HG02885 (cell line): ENCODE measurements at regions not wholly inside any gene's neighbourhood (a gene's known extent, or its start where the extent isn't known, plus 50 kb on each side); places are given as distances from the start of the nearest gene placed in this dataset.
"Not testable (repeated sequence)": the region's sequence is repeated elsewhere in the genome, so short reads cannot be mapped to it uniquely, and the experiment has no call there.

Experiments used
- ATAC-seq: cut with Tn5 transposase; IDR thresholded peaks from one replicate; pipeline ENCODE4 v1.9.1; 2021; ENCODE audit warnings: mild to moderate bottlenecking; ENCODE audit not compliant: unreplicated experiment, poor library complexity

GRCh38 chr10:131556061-131556896, 244.8 kb upstream of the TCERG1L start:
- no peak for ATAC-seq

DNA sequence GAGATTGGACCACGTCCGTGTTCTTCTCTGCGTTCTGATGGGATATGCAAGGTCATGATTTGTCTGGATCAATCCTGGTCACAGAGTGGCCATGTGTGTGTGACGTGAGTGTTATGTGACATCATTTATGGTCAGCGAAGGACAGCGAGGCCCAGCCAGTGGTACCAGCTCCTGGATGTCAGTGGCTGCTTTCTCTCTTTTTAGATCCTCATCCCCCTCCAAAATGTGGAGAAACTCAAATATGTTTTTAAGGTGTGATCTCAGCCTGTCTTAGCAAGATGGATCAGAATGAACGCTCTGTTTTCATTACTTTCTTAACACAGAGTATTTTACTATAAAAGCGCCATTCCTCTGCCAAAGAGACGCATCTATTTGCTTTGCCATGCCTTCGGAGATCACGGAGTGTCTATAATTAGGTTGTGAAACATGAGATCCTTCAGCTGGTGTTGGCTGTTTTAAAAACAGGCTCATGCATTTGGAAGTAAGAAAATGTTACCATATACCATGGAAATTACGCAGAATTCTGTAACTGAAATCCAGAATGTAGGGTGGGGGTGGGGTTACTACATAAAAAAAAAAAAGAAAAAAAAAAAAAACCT, 245.5 kb upstream of the TCERG1L start:
- ATAC-seq, result no peak

DNA sequence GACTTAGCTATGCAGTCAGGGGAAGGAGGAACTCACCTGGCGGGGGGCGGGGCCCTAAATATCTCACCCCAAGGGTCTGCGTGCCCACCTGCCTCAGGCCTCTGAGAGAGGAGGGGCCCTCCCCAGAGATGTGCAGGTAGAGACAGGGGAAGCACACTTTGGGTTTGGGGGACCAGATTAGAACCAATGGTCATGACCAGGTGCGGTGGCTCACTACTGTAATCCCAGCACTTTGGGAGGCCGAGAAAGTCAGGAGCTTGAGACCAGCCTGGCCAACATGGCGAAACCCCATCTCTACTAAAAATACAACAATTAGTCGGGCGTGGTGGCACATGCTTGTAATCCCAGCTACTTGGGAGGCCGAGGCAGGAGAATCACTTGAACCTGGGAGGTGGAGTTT, 246.4 kb upstream of the TCERG1L start:
- not testable (repeated sequence) for ATAC-seq

DNA sequence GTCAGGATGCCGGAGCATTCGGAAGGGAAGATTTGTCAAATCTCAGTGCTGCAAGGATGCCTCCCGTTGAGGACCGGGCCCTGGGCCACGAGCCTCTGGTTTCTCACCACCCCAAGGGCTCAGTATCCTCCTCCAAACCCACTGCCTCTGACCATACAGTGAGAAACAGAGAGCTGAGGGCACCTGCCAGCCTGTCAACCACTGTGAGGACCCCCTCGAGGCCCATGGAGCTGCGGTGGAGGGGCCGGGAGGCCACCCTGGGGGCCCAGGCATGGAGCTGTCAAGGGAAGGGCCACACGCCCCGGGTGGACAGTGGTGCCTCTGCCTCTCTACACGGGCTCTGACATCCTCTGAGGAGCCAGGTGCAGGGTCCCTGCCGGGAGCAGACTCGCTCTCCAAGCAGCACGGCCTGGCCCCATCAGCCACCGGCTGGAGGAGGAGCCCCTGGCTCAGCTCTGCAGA, 248.0 kb upstream of the TCERG1L start:
- ATAC-seq, result no peak

- ATAC-seq, result no peak
Observed at GRCh38 chr10:131560166-131560565, 248.6 kb upstream of the TCERG1L start.

DNA sequence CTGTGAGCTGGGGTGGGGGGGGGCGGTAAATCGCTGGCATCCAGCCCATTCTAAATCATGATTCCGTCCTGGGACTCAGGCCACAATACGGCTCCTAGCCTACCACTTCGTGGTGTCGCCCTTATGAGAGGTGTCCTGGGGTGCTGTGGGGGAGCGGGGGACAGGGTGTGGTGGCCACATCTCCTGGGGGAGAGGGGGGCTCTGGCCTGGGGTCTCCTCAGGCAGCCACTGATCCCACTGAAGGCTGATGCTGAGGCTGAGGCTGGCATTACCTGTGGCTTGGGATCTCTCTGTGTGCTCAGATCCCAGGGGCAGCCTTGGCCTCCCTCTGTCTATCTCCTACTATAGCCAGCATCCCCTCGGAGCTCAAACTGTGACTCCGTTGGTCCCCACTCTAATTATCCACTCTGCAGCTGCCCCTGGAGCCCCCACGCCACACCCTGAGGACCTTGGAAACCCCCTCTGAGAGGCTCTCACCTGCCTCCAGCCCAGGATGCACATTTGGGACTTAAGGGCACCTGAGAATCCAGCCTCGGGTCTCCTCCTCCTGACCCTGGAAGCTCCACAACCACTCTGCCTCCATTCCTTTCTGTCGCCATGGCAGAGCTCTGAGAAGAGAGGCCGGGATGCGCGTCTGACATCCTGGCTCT, 249.3 kb upstream of the TCERG1L start:
- ATAC-seq, result no peak

DNA sequence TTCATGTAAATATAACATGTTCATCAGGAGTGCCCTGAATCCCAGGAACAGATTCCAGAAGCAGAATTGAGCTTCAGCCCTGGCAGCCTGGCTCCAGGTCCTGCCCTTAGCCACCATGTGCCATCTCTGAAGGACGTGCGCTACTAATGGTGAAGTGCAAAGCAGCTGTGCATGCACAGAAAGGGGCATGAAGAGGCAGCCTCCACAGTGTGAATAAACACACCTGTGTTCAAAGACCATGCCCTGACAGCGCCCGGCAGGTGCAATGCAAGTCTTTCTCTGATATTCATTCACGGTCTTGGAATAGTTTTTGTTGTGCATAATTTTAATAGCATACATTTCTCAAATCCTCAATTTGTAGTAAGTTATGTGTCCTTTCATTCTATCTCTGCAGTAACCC, 250.4 kb upstream of the TCERG1L start:
- no peak for ATAC-seq

DNA sequence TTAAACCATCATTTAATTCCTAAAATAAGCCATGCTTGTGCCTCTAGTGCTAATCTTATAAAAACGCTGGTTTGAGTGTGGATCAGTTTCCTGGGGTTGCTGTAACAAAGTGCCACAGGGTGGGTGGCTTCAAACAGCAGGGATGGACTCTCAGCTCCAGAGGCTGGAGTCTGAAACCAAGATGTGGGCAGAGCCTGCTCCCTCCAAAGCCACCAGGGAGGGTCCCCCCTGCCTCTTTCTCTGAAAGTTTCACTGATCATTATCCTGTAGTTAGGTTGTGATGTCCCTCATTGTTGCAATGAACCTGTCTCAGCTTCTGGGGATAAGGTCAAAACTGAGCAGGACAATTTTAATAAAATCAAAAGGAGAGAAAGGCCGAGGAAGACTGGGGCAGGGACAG, 251.9 kb upstream of the TCERG1L start:
- ATAC-seq, result no peak

- no peak for ATAC-seq
Observed at GRCh38 chr10:131567279-131568162, 256.0 kb upstream of the TCERG1L start.

- ATAC-seq, result no peak
Observed at GRCh38 chr10:131568866-131569265, 257.3 kb upstream of the TCERG1L start.

- ATAC-seq, result no peak
Observed at GRCh38 chr10:131569851-131570715, 258.6 kb upstream of the TCERG1L start.

GRCh38 chr10:131570716-131571307, 259.3 kb upstream of the TCERG1L start:
- ATAC-seq, result no peak

DNA sequence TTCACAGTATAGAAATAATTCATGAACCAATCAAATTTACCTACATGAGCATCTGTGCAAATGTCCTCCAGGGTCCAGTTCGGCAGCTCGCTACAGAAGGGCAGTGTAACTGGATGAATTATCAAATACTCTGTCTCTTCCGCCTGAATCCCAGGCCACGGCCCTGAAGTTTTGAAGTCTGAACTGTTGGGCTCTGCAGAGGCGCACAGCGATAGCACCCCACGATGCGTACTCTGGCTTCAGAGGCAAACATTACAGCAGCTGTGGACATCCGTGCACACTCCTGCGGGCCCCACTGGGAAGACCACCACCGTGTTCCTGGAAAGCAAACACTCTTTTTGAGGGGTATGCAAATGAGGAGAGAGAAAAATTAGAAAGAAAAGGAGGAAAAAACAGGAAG, 259.8 kb upstream of the TCERG1L start:
- no peak for ATAC-seq

- ATAC-seq, result no peak
Observed at GRCh38 chr10:131571865-131572264, 260.3 kb upstream of the TCERG1L start.

DNA sequence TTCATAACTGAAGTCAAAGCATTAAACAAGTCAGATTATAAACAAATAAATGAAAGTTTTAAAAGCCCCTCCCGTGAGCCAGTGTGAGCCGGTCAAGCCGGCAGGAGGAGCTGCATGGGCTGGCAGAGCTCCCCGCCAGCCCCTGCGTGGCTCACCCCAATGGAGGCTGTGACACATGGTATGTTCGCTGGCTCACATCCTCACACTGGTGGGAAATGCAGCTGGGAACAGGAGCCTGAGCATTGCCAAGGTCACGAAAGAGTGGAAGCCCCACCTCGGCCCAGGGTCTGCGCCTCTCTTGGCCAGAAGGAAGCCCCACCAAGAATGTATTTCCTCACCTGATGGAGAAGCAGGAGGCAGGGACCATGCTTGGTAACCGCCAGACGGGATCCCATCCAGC, 261.7 kb upstream of the TCERG1L start:
- no peak for ATAC-seq

GRCh38 chr10:131573707-131574106, 262.2 kb upstream of the TCERG1L start:
- ATAC-seq, result no peak

GRCh38 chr10:131574363-131574706, 262.8 kb upstream of the TCERG1L start:
- no peak for ATAC-seq

DNA sequence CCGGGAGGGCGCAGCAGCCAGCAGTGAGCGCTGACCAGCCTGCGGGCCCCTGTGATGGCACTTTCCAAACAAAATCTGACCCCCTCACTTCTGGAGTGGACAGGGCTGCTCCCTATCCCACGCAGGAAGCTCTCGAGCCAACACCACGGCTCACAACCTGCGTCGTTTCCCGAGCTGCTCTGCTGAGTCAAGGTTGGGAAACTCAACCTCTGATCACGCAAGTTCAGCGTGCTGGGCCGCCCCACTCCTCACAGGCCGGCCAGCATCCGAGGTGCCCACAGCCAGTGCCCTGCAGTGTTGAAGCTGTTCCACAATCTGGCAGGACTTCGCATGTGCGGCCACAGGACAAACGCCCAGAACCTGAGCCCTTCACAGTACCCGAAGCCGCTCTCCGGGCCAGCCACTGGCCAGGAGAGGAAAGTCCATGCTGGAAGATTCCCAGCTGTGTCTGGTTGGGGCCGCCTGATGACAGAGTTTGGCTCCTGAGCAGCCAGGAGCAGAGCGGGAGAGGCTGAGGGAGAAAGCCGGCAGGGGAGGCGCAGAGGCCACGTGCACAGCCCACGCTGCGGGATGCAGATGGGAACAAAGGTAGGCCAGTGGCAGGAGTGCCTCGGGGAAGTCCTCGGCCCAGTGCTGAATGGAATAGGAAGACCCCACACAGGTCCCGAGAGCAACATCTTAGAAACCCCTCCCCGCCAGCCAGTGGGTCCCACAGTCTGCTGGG, 263.3 kb upstream of the TCERG1L start:
- no peak for ATAC-seq

DNA sequence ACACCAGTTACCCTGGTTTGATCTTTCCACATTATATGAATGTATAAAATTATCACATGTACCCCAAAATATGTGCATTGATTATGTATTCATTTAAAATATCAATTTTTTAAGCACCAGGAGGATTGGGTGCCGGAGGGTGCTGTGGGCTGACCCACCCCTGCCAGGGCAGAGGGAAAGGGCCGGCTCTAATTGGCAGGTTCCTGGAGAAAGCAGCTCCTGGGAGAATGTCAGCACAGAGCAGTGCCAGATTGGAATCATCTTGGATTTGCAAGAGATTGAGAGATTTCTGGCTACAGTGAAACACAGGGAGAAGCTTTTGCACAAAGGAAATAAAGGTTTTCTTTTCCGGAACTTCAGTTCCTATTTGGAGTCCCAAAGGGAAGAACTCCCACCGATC, 264.4 kb upstream of the TCERG1L start:
- no peak for ATAC-seq
